Adipose tissue (tissue), 3 donors: ENCODE measurements at regions not wholly inside any gene's neighbourhood (a gene's known extent, or its start where the extent isn't known, plus 50 kb on each side); places are given as distances from the start of the nearest gene placed in this dataset.

Experiments used
- H3K27ac ChIP-seq: one replicate; pipeline ENCODE4 v1.5.1; 2013; ENCODE audit warnings: low read depth, low read length
- WGBS, 3 donors: extraction: QIAGEN DNeasy Blood & Tissue Kit; methylation state at CpG; one replicate each; pipeline ENCODE4 v1.1.7; 2013; 5-methylcytosine and 5-hydroxymethylcytosine counted together
- donor health status: healthy with polysubstance abuse.
- donor health status: Bipolar disorder and iron deficiency.
- donor health status: healthy.

- 36 to 53% (median 50%) methylated on average over 5 of the region's 5 CpGs for WGBS, 3 donors
- peak overlapping the region; percentile 64 for H3K27ac ChIP-seq
These were observed 400.3 kb downstream of the MTX2 start for GRCh38 chr2:176669398-176670174.

DNA sequence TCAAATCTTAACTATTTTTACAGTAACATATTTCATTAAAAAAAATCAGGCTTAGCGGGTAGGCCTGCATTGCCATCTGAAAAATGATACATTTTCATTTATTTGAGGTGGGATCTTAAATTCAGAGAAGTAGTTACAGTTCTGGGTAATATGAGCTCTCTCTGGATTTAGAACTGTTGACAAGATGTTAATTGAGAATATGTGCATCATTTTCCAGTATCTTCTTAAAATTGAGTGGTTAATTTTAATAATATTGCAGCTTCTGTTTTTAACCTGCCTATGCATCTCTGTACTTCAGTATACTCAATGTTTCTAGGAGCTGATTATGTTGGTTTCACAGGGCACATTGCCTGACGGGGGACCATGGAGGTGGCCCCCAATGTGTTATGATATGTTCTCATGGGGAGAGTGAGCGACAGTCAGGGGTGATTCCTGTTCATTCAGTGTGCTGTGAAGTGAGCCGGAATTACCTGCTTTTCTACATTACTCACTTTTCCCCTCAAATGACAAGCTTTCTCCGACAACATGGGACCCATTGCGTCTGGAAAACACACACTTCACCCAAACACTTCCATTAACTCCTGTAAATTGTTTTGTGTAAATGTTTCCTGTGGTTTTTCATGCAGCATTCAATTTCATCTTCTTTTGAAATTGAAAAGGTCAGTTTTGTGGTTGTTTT is 406.2 kb downstream of the MTX2 start:
- no peak overlapping the region for H3K27ac ChIP-seq
- 77 to 95% (median 93%) methylated on average over 6 of the region's 6 CpGs for WGBS, 3 donors

DNA sequence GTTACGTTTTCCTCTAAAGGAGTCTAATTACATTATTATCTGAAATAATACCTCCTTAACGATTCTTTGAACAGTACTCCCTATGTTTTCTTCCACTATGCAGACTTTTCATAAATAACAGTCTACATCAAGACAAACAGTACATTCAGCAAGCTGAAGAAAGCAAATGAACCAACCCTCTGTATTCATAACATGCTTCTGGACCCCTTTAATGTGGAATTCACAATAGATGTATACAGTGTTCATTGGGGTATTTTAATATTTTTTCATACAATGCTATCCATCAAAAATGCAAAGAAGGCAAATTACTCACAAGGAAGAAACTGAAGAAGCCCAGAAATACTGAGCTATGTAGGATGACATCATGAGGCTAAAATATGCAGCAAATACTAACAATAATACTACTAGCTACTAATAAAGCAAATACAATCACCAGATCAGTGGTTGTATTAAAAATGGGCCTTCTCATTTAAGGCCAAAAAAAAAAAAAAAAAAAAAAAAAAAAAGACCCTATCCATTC is 408.6 kb downstream of the MTX2 start:
- WGBS, 3 donors = 65 to 92% (median 89%) methylated on average over 2 of the region's 2 CpGs
- H3K27ac ChIP-seq = no peak overlapping the region

DNA sequence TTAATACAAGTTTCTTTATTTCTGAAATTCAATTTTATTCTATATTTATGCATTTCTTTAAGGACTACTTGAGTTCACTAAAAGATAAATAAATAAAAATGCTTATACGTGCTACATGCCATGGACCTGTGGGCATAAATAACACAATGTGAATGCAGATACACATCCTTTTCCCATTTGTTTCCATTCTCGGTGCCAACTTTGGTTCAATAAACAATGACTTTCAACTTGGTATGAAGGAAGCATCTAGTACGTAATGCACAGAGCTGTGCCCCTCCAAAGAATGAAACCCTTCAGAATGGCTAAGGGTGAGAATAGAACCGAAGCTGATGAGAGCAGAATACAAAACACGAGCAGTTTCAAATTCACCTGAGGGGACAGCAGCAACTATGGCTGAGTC is 409.3 kb downstream of the MTX2 start:
- no peak overlapping the region for H3K27ac ChIP-seq
- 61 to 80% (median 78%) methylated on average over 5 of the region's 5 CpGs for WGBS, 3 donors

DNA sequence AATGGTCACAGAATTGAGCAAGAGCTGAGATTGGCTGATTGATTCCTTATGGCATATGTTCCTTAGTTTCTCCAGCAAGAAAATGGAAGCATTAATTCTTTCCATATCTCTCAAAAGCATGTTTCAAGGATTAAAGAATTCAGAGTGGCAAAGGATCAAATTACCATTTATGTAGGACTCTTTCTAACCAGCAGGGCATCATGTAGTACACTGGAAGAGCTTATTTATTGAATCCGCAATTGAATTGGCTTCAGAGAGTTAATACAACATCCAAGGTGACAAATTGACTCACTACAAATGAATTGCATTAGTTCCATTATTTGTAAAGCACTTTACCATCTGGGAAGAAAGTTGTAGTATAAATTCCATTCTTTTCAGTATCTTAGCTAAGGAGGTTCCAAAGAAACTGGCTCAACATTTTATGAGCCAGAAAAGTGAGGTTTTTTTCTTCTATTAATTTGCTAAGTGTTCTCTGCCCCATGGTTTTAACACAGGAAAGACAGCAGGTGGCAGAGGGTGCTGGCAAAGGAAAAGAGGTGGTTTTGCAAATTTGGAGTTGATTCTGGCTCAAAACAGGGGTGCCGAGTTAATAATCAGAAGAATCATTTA is 409.9 kb downstream of the MTX2 start:
- WGBS, 3 donors = 55 to 93% (median 87%) methylated on average over 2 of the region's 2 CpGs
- no peak overlapping the region for H3K27ac ChIP-seq

DNA sequence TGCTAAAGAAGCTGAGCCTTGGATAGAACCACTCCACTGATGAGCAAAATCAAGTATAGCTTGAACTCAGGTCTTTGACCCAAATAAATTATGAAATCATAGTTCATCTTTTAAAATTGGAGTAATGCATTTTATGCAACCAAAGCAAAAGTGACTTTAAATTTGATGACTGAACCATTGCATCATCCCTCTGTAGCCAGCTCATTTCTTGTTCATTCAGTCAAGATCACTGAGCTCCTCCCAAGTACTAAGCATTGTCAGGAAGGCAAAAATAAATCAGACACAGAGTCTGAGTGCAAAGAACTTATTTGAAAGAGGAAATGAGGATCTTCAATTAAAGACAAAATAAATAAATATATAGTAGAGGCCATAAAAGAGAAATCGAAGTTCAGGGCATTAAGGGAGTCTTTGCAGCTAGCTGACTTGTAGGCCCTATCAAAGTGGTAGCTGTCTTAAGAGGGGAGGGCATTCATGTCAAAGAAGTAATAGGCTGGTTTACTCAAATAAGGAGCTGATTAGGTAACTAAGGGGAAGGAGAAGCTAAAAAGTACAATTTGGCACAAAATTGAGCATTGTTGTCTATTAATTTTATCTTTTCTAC is 411.8 kb downstream of the MTX2 start:
- WGBS, 3 donors = 80 to 87% (median 81%) methylated on average over 1 of the region's 1 CpG
- no peak overlapping the region for H3K27ac ChIP-seq

GRCh38 chr2:176681584-176682115 is 412.4 kb downstream of the MTX2 start:
- H3K27ac ChIP-seq = no peak overlapping the region
- WGBS, 3 donors = 68 to 78% (median 69%) methylated on average over 1 of the region's 1 CpG

GRCh38 chr2:176682278-176682677 is 413.0 kb downstream of the MTX2 start:
- 47 to 61% (median 48%) methylated on average over 3 of the region's 3 CpGs for WGBS, 3 donors

GRCh38 chr2:176683618-176684111 is 414.4 kb downstream of the MTX2 start:
- 32 to 86% (median 72%) methylated on average over 1 of the region's 1 CpG for WGBS, 3 donors
- no peak overlapping the region for H3K27ac ChIP-seq

More at GRCh38 chr2:176682278-176682677, 413.0 kb downstream of the MTX2 start:
- H3K27ac ChIP-seq = no peak overlapping the region

DNA sequence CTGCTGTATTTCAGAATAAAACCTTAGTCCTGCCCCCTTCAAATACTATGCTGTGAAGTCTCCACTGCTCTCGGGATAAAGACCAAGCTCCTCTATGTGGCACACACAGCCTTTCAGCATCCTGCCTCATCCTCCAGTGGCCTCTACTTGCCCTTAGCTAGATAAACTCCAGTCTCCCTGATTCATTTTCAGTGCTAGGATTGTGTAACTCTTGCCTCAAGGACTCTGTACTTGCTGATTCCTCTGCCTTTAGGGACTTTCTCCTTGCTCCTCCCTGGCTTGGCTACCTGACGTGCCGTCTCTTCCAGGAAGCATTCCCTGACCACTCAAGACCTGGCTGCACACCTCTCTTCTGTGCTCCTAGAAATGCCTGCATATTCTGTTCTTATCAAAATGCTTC is 416.7 kb downstream of the MTX2 start:
- H3K27ac ChIP-seq = no peak overlapping the region
- WGBS, 3 donors = 53 to 82% (median 76%) methylated on average over 3 of the region's 3 CpGs

- no peak overlapping the region for H3K27ac ChIP-seq
- 72 to 90% (median 89%) methylated on average over 3 of the region's 3 CpGs for WGBS, 3 donors
These were observed 417.1 kb downstream of the MTX2 start for GRCh38 chr2:176686328-176686727.

- WGBS, 3 donors = 79 to 82% (median 79%) methylated on average over 4 of the region's 4 CpGs
- H3K27ac ChIP-seq = no peak overlapping the region
These were observed 418.1 kb downstream of the MTX2 start for GRCh38 chr2:176687342-176687741.

- WGBS, 3 donors = 78 to 83% (median 81%) methylated on average over 1 of the region's 1 CpG
- no peak overlapping the region for H3K27ac ChIP-seq
These were observed 418.7 kb downstream of the MTX2 start for GRCh38 chr2:176687944-176688343.

DNA sequence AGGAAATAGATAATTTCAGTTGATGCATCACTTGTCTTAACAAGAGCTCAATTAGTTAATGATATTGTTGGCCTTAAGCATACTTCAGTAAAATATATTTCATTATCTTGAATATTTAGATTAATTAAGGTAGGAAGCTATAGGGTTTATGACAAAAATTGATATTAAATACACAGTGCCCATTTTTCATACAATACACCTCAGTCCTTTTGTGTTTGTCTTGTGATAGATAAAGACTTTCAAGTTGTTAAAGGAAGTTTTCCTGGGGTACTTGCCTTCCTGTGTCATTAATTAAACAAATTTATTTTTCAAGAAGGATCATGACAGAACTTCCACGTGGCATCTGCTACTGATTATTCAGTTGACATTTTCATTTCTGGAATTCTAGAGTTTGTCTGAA is 420.5 kb downstream of the MTX2 start:
- 29 to 67% (median 58%) methylated on average over 1 of the region's 1 CpG for WGBS, 3 donors
- H3K27ac ChIP-seq = no peak overlapping the region

- 46 to 70% (median 56%) methylated on average over 2 of the region's 2 CpGs for WGBS, 3 donors
- H3K27ac ChIP-seq = no peak overlapping the region
These were observed 422.2 kb downstream of the MTX2 start for GRCh38 chr2:176691471-176691870.

GRCh38 chr2:176692533-176692932 is 423.3 kb downstream of the MTX2 start:
- no peak overlapping the region for H3K27ac ChIP-seq
- WGBS, 3 donors = 61 to 79% (median 72%) methylated on average over 1 of the region's 1 CpG

GRCh38 chr2:176699098-176699497 is 429.9 kb downstream of the MTX2 start:
- H3K27ac ChIP-seq = no peak overlapping the region

DNA sequence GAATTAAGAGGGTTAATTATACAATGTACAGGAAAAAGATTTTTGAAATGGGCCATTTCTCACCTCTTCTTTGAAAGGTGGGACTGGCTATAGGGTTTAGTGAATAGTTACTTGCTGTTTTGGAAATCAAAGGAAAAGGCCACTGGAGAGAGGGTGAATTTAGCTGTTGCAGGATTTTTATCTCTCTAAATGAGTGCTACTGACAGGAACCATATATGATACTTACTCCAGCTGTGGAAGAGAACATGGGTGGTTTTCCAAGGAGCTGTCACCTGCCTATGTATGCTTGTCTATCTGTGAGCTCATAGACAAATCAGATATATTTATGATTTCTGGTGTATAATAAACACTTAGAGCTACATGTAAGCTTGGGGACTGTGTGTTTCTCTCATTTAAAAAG is 430.4 kb downstream of the MTX2 start:
- H3K27ac ChIP-seq = no peak overlapping the region

DNA sequence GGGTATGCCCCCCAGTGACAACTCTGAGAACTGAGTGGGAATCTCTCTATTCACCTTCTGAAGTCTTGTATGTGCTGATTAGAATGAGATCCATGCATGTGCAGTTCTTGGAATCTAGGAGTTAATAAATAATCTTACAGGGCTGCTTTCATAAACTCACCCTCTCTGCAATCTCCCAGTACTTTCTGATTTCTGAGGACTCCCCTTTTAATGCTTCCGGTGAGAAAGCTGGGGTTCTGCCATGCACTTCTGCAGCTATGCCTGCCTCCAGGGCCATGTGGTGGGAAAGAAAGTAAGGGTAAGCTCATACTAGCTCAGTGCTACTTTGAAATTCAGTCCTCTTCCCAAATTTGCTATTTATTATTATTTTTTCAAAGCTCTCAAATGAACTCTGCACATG is 432.9 kb downstream of the MTX2 start:
- WGBS, 3 donors = 39 to 88% (median 77%) methylated on average over 1 of the region's 1 CpG
- no peak overlapping the region for H3K27ac ChIP-seq
